NCI-H2196 (cell line): ENCODE measurements at regions not wholly inside any gene's neighbourhood (a gene's known extent, or its start where the extent isn't known, plus 50 kb on each side); places are given as distances from the start of the nearest gene placed in this dataset.

Experiments used
- DNase-seq: peaks from one replicate; lab custom pipeline; 2025; ENCODE audit not compliant: unreplicated experiment; lab: John Stamatoyannopoulos, UW

- no peak for DNase-seq
These were observed 732.6 kb downstream of the KCNJ3 start for GRCh38 chr2:155431004-155431507.

- no peak for DNase-seq
These were observed 729.0 kb downstream of the KCNJ3 start for GRCh38 chr2:155427470-155427869.

- DNase-seq = no peak
These were observed 726.0 kb downstream of the KCNJ3 start for GRCh38 chr2:155424518-155424917.

- DNase-seq = no peak
These were observed 720.3 kb downstream of the KCNJ3 start for GRCh38 chr2:155418753-155419152.

- no peak for DNase-seq
These were observed 714.1 kb downstream of the KCNJ3 start for GRCh38 chr2:155412598-155412997.

GRCh38 chr2:155404433-155405002 is 706.0 kb downstream of the KCNJ3 start:
- DNase-seq = no peak

GRCh38 chr2:155393406-155393805 is 694.9 kb downstream of the KCNJ3 start:
- no peak for DNase-seq

- no peak for DNase-seq
These were observed 693.2 kb downstream of the KCNJ3 start for GRCh38 chr2:155391613-155392130.

GRCh38 chr2:155389224-155389623 is 690.7 kb downstream of the KCNJ3 start:
- no peak for DNase-seq

GRCh38 chr2:155384555-155385123 is 686.1 kb downstream of the KCNJ3 start:
- no peak for DNase-seq

GRCh38 chr2:155382776-155383175 is 684.3 kb downstream of the KCNJ3 start:
- no peak for DNase-seq

- DNase-seq = no peak
These were observed 682.9 kb downstream of the KCNJ3 start for GRCh38 chr2:155381436-155381835.

GRCh38 chr2:155379494-155379893 is 681.0 kb downstream of the KCNJ3 start:
- DNase-seq = no peak

- no peak for DNase-seq
These were observed 679.5 kb downstream of the KCNJ3 start for GRCh38 chr2:155377931-155378444.

- peak; percentile 36 for DNase-seq
These were observed 678.8 kb downstream of the KCNJ3 start for GRCh38 chr2:155377266-155377680.

- no peak for DNase-seq
These were observed 674.5 kb downstream of the KCNJ3 start for GRCh38 chr2:155372969-155373368.

- DNase-seq = peak; percentile 3
These were observed 670.4 kb downstream of the KCNJ3 start for GRCh38 chr2:155368934-155369333.

- DNase-seq = no peak
These were observed 666.3 kb downstream of the KCNJ3 start for GRCh38 chr2:155364766-155365165.

GRCh38 chr2:155363349-155363888 is 664.9 kb downstream of the KCNJ3 start:
- no peak for DNase-seq

GRCh38 chr2:155357172-155357571 is 658.7 kb downstream of the KCNJ3 start:
- no peak for DNase-seq

GRCh38 chr2:155356250-155356649 is 657.8 kb downstream of the KCNJ3 start:
- no peak for DNase-seq
